ENCODE measurements at regions not wholly inside any gene's neighbourhood (a gene's known extent, or its start where the extent isn't known, plus 50 kb on each side); places are given as distances from the start of the nearest gene placed in this dataset.

DNA sequence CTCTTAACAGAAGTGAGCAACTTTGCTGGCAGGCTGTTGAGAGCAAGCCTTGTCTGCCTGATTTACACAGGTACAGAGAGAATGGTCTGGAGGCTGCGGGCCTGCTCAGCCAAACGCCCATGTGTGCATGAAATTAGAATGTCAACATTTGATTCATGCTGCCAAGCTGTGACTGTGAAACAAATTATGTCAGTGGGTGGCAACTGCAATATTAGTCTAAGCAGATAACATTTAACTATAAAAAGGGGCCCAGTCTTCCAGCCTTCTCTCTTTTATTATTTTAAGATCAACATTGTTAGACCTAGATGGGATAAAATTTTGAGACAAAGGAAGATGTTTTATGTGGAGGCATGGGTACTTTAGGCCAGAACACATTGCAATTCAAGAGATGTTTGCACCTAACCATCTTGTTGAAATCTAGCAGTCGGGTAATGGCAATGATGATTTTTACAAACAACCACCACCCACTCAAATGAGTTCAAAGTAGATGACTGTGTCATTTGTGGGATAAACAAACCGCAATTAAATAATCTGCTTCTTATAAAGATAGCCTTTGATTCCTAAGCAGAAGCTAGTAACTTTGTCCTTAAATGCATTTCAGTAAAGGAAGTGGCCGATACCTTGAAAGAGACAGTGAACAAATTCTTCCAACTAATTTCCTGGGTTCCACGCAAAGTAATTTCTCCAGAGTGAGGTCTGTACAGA lies 70.2 kb downstream of the FOXB1 start:
- TF ChIP-seq POLR2A (IDR thresholded peaks at IDR 0.05; ENCODE audit: low read depth) = no peak
- TF ChIP-seq, protein P1, sequence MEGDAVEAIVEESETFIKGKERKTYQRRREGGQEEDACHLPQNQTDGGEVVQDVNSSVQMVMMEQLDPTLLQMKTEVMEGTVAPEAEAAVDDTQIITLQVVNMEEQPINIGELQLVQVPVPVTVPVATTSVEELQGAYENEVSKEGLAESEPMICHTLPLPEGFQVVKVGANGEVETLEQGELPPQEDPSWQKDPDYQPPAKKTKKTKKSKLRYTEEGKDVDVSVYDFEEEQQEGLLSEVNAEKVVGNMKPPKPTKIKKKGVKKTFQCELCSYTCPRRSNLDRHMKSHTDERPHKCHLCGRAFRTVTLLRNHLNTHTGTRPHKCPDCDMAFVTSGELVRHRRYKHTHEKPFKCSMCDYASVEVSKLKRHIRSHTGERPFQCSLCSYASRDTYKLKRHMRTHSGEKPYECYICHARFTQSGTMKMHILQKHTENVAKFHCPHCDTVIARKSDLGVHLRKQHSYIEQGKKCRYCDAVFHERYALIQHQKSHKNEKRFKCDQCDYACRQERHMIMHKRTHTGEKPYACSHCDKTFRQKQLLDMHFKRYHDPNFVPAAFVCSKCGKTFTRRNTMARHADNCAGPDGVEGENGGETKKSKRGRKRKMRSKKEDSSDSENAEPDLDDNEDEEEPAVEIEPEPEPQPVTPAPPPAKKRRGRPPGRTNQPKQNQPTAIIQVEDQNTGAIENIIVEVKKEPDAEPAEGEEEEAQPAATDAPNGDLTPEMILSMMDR (IDR thresholded peaks at IDR 0.05) = no peak
